Lower lobe of right lung (tissue), 2 donors: ENCODE measurements at regions not wholly inside any gene's neighbourhood (a gene's known extent, or its start where the extent isn't known, plus 50 kb on each side); places are given as distances from the start of the nearest gene placed in this dataset.

ENCODE experiments used
- ATAC-seq, 2 donors: fragments of 200-7000 bp; cut with Tn5 transposase; one replicate each; pipeline ENCODE4 v1.9.1; 2020 to 2022; ENCODE audit warnings: mild to moderate bottlenecking in 2 of 2, moderate library complexity in 2 of 2
- DNase-seq: peaks from one replicate; pipeline ENCODE4 v3.0.0-alpha.2; 2020
- H3K27ac ChIP-seq: fragments of 200-600 bp; one replicate; pipeline ENCODE4 v1.8.0; 2022
- H3K27me3 ChIP-seq: fragments of 200-600 bp; one replicate; pipeline ENCODE4 v1.8.0; 2022; ENCODE audit warnings: low read depth
- H3K36me3 ChIP-seq: fragments of 200-600 bp; one replicate; pipeline ENCODE4 v1.8.0; 2022; ENCODE audit warnings: mild to moderate bottlenecking
- H3K4me1 ChIP-seq: fragments of 200-600 bp; one replicate; pipeline ENCODE4 v1.8.0; 2022
- H3K4me3 ChIP-seq: fragments of 200-600 bp; one replicate; pipeline ENCODE4 v1.8.0; 2022; ENCODE audit warnings: mild to moderate bottlenecking
- H3K9me3 ChIP-seq: fragments of 200-600 bp; one replicate; pipeline ENCODE4 v1.8.0; 2022
- CTCF ChIP-seq: fragments of 200-600 bp; IDR thresholded peaks from one replicate; pipeline ENCODE4 v1.8.0; 2022; ENCODE audit warnings: antibody characterized with exemption, mild to moderate bottlenecking
- intact Hi-C: fragments of 100-400 bp; cut with DNase I; formaldehyde crosslinking; loops from one replicate; pipeline ENCODE4 v1.11.0; 2022
- donor health status: DM: no; HTN: yes; CAD: no; lungs with severe emphysema.

GRCh38 chr4:1462009-1462767 is 55.9 kb upstream of the NKX1-1 start:
- H3K27me3 ChIP-seq, result peaks cover 71% of the 10 kb centered on the region
- no peak overlapping the region for H3K27ac ChIP-seq
- H3K4me3 ChIP-seq, result no peak overlapping the region
- TF ChIP-seq CTCF, result no peak
- intact Hi-C loops, result no loop called here
- ATAC-seq, result no peak
- H3K36me3 ChIP-seq, result no peaks in the 10 kb centered on the region
- DNase-seq, result no peak
- no peaks in the 10 kb centered on the region for H3K4me1 ChIP-seq
- no peaks in the 10 kb centered on the region for H3K9me3 ChIP-seq

DNA sequence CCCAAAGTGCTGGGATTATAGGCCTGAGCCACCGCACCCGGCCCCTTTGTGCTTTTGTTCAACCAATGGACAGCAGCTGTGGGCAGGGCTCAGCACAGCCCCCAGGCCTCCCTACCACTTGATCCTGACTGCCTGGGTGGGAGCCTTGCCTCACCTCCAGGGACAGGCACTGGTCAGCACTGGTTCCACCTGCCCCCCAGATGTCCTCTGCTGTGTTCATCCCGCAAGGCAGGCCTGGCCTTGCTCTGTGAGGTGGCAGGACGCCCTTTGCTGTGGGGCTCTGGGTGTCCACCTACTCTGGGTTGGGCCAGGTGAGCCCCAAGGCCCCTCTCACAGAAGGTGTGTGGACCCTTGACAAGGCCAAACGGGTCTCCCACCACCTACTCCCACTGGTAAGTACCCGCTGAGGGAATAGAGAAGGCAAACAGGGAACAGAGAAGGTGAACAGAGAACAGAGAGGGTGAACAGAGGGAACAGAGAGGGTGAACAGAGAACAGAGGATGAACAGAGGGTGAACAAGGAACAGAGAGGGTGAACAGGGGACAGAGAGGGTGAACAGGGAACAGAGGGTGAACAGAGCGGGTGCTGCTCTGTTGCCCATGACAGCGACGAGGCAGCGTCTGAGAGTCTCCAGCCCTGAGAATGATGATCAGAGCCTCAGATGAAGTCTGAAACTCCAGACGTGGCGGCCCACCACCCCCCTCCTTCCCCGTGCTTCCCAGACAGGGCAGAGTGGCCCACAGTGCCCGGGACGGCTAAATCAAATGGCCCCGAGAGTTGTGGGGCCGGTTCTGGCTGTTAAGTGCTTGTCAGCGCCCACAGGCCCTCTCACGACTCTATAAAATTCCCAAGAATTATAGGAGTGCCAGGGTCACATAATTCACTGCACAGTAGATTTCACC is 55.0 kb upstream of the NKX1-1 start:
- no peak overlapping the region for H3K4me3 ChIP-seq
- H3K27me3 ChIP-seq, result peaks cover 70% of the 10 kb centered on the region
- ATAC-seq, result no peak
- intact Hi-C loops, result no loop called here
- DNase-seq, result peak; percentile 36
- TF ChIP-seq CTCF, result no peak
- no peak overlapping the region for H3K27ac ChIP-seq
- H3K36me3 ChIP-seq, result no peaks in the 10 kb centered on the region
- no peaks in the 10 kb centered on the region for H3K4me1 ChIP-seq
- H3K9me3 ChIP-seq, result no peaks in the 10 kb centered on the region

DNA sequence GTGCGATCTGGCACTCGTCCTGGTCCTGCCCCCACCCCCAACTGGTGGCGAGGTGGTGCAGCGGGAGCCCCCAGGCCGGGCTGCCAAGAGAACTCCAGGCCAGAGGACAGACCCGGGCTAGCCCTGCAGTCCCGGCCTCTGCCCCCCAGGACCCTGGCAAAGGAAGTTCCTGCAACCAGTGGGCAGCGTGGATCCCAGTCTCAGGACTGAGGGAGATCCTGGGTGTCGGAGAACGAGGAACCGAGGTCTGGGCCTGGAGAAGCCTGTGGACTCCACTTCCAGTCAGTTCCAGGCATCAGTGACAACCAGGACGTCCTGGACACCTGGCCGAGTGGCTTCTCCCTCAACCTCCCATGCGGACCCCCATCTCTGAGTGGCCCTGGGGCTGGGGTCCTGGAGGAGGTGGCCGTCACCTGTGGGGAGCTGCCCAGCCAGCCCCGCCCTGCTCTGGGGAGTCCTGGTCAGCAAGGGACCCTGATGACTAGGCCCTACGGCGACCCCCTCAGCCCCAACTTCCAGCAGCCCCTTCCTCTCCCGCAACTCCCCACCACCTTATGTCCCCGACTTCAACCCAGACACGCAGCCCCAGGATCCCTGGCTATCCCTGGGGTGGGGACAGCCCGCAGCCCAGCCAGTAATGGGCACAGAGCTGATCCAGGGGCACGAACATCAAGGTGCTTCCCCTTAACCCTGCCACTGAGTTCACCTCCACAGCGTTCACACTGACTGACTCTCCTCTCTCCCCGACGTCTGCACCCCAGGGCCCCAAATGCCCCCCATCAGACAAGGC is 53.7 kb upstream of the NKX1-1 start:
- ATAC-seq, result no peak
- TF ChIP-seq CTCF, result no peak
- peak; percentile 36 for DNase-seq
- Histone ChIP-seq H3K4me3 (no peak overlapping the region), H3K9me3 (no peaks in the 10 kb centered on the region), H3K27me3 (peaks cover 57% of the 10 kb centered on the region), H3K27ac (no peak overlapping the region), H3K4me1 (no peaks in the 10 kb centered on the region), H3K36me3 (no peaks in the 10 kb centered on the region)
- intact Hi-C loops, result no loop called here

- DNase-seq (no peak), ATAC-seq (no peak)
- Histone ChIP-seq H3K4me3 (no peak overlapping the region), H3K27me3 (peaks cover 49% of the 10 kb centered on the region), H3K36me3 (no peaks in the 10 kb centered on the region), H3K27ac (no peak overlapping the region), H3K4me1 (no peaks in the 10 kb centered on the region), H3K9me3 (no peaks in the 10 kb centered on the region)
- intact Hi-C loops, result no loop called here
- no peak for TF ChIP-seq CTCF
Observed at GRCh38 chr4:1459081-1459721, 53.0 kb upstream of the NKX1-1 start.

DNA sequence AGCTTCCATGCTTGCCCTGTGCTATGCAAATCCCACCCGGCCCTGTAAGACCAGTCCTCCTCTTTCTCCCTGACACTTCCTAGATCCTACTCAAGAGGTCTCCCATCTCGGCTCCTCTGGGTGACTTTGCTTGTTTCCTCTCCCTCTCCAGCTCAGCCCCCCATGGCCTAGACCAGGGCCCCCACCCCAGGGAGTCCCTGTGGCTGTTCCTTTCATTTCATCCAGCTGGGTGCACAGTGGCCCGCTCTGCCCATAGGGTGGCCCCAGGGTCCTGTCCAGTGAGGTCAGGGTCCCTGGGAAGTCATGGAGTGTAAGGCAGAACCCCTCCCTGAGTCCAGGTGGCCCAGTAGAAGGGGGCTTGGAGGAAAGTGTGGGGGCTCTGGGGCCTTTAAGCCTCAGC is 52.3 kb upstream of the NKX1-1 start:
- intact Hi-C loops, result no loop called here
- DNase-seq, result no peak
- no peak for ATAC-seq
- Histone ChIP-seq H3K4me3 (no peak overlapping the region), H3K27ac (no peak overlapping the region), H3K4me1 (no peaks in the 10 kb centered on the region), H3K36me3 (no peaks in the 10 kb centered on the region), H3K27me3 (peaks cover 43% of the 10 kb centered on the region), H3K9me3 (no peaks in the 10 kb centered on the region)
- TF ChIP-seq CTCF, result no peak
